SK-N-SH (cell line): ENCODE measurements at regions not wholly inside any gene's neighbourhood (a gene's known extent, or its start where the extent isn't known, plus 50 kb on each side); places are given as distances from the start of the nearest gene placed in this dataset.

Source experiments
- RAD21 ChIP-seq: IDR thresholded peaks from 2 replicates; pipeline ENCODE4 v1.6.1; 2012; ENCODE audit warnings: mild to moderate bottlenecking, low read length
- TF ChIP-seq, protein P1 (sequence below): fragments of 150-350 bp; IDR thresholded peaks from 2 replicates; pipeline ENCODE4 v1.6.1; 2017; ENCODE audit warnings: antibody characterized with exemption, low read length, low read depth, borderline replicate concordance

DNA sequence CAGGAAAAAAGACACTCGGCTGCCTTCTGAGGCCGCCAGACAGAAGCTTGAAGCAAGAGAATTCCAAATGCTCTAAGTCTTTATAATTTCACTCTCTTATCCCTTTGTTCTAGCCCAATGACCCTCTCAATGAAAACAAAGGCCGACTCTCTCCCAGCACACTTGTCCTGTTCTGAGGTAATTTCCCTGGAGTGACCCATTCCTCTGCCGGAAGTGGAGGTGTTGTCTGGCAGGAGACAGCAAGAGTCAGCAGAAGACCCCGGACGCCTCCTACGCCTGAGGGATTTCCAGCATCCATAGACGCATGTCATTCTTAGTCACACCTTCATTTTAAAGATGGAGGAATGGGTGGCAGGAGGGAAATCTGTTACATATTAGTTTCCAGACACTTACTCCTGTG lies 110.3 kb downstream of the SOD2 start:
- TF ChIP-seq RAD21: no peak
- TF ChIP-seq, protein P1, sequence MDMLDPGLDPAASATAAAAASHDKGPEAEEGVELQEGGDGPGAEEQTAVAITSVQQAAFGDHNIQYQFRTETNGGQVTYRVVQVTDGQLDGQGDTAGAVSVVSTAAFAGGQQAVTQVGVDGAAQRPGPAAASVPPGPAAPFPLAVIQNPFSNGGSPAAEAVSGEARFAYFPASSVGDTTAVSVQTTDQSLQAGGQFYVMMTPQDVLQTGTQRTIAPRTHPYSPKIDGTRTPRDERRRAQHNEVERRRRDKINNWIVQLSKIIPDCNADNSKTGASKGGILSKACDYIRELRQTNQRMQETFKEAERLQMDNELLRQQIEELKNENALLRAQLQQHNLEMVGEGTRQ: no peak
